PC-9 (cell line): ENCODE measurements at regions not wholly inside any gene's neighbourhood (a gene's known extent, or its start where the extent isn't known, plus 50 kb on each side); places are given as distances from the start of the nearest gene placed in this dataset.

Source experiments
- BruUV-seq: library from RNA; stranded (reverse); fragments of 400-500 nt; replicated peaks from 2 replicates; lab custom pipeline; 2021; lab: Mats Ljungman, UMichigan
- CTCF ChIA-PET: fragments of 300-600 bp; sonication (Branson Sonifier 250); formaldehyde crosslinking; loops from one replicate; lab custom pipeline; 2022; ENCODE audit warnings: antibody characterized with exemption; lab: Charles Lee
- POLR2A ChIA-PET: fragments of 300-600 bp; sonication (Branson Sonifier 250); formaldehyde crosslinking; loops from one replicate; lab custom pipeline; 2022; ENCODE audit warnings: antibody characterized with exemption; ENCODE audit not compliant: unreplicated experiment; lab: Charles Lee
- DNase-seq, 2 experiments: peaks; one replicate each; pipeline versions ENCODE4 v3.0.0 to v3.0.0-alpha.2; 2015 to 2022; ENCODE audit warnings: mixed read lengths in 1 of 2
- H2AFZ ChIP-seq: fragments of 200-600 bp; sonication (generic); 2 replicates; pipeline ENCODE4 v1.8.1; 2017; ENCODE audit warnings: antibody characterized with exemption
- H3F3A ChIP-seq: fragments of 200-600 bp; sonication (generic); 2 replicates; pipeline ENCODE4 v1.8.1; 2017; ENCODE audit warnings: antibody characterized with exemption, mild to moderate bottlenecking, low read depth; ENCODE audit not compliant: insufficient read depth
- H3K27ac ChIP-seq: fragments of 200-600 bp; sonication (generic); 2 replicates; pipeline ENCODE4 v1.6.1; 2016; ENCODE audit warnings: mixed run types
- H3K27me3 ChIP-seq: fragments of 200-600 bp; sonication (generic); 2 replicates; pipeline ENCODE4 v1.6.1; 2016; ENCODE audit warnings: low read depth, mixed run types; ENCODE audit not compliant: insufficient read depth
- H3K36me3 ChIP-seq: fragments of 200-600 bp; sonication (generic); 2 replicates; pipeline ENCODE4 v1.6.1; 2016; ENCODE audit warnings: low read depth, mixed run types
- H3K4me1 ChIP-seq: fragments of 200-600 bp; sonication (generic); replicated peaks from 2 replicates; pipeline ENCODE4 v1.6.1; 2016; ENCODE audit warnings: mixed run types; ENCODE audit not compliant: insufficient read depth
- H3K4me2 ChIP-seq: fragments of 200-600 bp; sonication (generic); 2 replicates; pipeline ENCODE4 v1.6.1; 2017; ENCODE audit warnings: mixed run types
- H3K4me3 ChIP-seq: fragments of 200-600 bp; sonication (generic); 2 replicates; pipeline ENCODE4 v1.6.1; 2016; ENCODE audit warnings: mixed run types
- H3K79me2 ChIP-seq: fragments of 200-600 bp; sonication (generic); 2 replicates; pipeline ENCODE4 v1.6.1; 2017; ENCODE audit warnings: low read depth, mixed run types
- H3K9me2 ChIP-seq: fragments of 200-600 bp; sonication (generic); 2 replicates; pipeline ENCODE4 v1.8.1; 2017; ENCODE audit warnings: mild to moderate bottlenecking; ENCODE audit not compliant: insufficient read depth
- H3K9me3 ChIP-seq: fragments of 200-600 bp; sonication (generic); 2 replicates; pipeline ENCODE4 v1.8.1; 2016; ENCODE audit warnings: low read depth; ENCODE audit not compliant: insufficient read depth
- H4K20me1 ChIP-seq: fragments of 200-600 bp; sonication (generic); 2 replicates; pipeline ENCODE4 v1.8.1; 2017; ENCODE audit not compliant: insufficient read depth
- EZH2 ChIP-seq: fragments of 200-600 bp; sonication (generic); IDR thresholded peaks from 2 replicates; pipeline ENCODE4 v1.8.0; 2017; ENCODE audit warnings: antibody characterized with exemption, low read depth
- intact Hi-C: fragments of 100-400 bp; cut with micrococcal nuclease; formaldehyde crosslinking; loops from one replicate; pipeline ENCODE4 v1.10.0; 2022; ENCODE audit not compliant: unreplicated experiment
- TF ChIP-seq, protein P1 (sequence below): fragments of 200-600 bp; sonication (generic); conservative IDR thresholded peaks from 2 replicates; pipeline ENCODE4 v1.6.1; 2017; ENCODE audit warnings: mixed run types, antibody characterized with exemption, mild to moderate bottlenecking, moderate library complexity

DNA sequence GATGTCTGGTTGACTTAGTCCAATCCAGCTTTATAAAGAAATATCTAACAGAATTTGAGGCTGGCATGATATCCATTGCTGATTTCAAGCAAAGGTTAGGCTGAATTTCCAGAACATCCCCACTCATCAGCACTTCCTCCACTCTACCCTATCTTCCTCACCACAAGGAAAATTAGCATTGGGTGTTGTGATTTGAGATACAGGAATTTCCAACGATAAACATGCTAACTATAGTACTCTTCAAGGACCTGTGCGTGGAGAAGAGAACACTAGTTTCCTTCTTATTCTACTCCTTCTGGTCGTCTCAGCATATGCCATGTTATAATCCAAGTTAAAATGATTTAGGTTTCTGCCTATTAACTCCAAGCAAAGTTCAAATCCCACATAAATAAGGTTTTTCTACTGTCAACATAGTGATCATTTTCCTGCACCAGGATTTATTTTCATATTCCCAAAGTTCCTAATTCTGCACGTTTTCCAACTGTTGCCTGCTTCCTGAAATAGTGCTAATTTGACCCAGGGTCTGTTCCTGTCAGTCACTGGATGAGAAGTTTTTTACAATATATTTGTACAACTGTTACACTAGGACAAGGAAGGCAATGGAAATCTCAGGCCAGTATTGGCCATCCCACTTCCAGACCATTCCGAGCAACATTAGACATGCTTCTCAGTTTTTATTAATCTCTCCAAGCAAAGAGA, 177.6 kb upstream of the EDNRA start:
- Histone ChIP-seq H3K79me2 (no peaks in the 10 kb centered on the region), H3K27ac (no peak overlapping the region), H3K36me3 (no peaks in the 10 kb centered on the region), H3K4me2 (no peak overlapping the region), H3K27me3 (no peaks in the 10 kb centered on the region), H3K4me1 (peaks cover 13% of the 10 kb centered on the region; the same call in 1 of the 2 replicates), H3K9me3 (no peaks in the 10 kb centered on the region), H2AFZ (no peak overlapping the region), H3F3A (no peaks in the 10 kb centered on the region), H4K20me1 (no peaks in the 10 kb centered on the region), H3K4me3 (no peak overlapping the region), H3K9me2 (no peaks in the 10 kb centered on the region)
- BruUV-seq: no TSS peak
- DNase-seq: no peak
- ChIA-PET CTCF (no interaction called here), POLR2A (interaction anchor here (0.5 kb wide), 1 partner anchor 1145 kb away, joined by 3 read pairs; no protein-coding TSS in a partner anchor)
- TF ChIP-seq, protein P1, sequence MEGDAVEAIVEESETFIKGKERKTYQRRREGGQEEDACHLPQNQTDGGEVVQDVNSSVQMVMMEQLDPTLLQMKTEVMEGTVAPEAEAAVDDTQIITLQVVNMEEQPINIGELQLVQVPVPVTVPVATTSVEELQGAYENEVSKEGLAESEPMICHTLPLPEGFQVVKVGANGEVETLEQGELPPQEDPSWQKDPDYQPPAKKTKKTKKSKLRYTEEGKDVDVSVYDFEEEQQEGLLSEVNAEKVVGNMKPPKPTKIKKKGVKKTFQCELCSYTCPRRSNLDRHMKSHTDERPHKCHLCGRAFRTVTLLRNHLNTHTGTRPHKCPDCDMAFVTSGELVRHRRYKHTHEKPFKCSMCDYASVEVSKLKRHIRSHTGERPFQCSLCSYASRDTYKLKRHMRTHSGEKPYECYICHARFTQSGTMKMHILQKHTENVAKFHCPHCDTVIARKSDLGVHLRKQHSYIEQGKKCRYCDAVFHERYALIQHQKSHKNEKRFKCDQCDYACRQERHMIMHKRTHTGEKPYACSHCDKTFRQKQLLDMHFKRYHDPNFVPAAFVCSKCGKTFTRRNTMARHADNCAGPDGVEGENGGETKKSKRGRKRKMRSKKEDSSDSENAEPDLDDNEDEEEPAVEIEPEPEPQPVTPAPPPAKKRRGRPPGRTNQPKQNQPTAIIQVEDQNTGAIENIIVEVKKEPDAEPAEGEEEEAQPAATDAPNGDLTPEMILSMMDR: no peak
- no peak for TF ChIP-seq EZH2
- intact Hi-C loops: no loop called here

DNA sequence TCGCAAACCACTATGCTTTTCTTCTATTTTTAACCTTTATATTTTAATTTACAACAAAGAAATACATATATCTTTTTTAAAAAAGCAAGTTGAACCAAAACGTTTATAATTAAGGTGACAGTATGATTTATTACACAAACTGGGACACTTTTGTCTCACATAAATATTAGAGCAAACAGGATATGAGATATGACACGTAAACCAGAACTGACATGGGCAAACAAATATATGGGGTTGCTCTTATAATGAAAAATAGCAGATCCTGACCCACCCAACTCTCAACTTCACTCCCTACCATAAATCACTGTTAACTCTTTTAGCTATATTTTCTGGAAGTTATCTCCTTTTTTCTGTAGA, 177.0 kb upstream of the EDNRA start:
- no peak overlapping the region for H3K4me2 ChIP-seq
- no peaks in the 10 kb centered on the region for H3K36me3 ChIP-seq
- no peak overlapping the region for H3K4me3 ChIP-seq
- H2AFZ ChIP-seq: no peak overlapping the region
- H3K9me3 ChIP-seq: no peaks in the 10 kb centered on the region
- ChIA-PET CTCF (no interaction called here), POLR2A (no interaction called here)
- TF ChIP-seq EZH2: no peak
- TF ChIP-seq, protein P1: no peak
- H3K4me1 ChIP-seq: peaks cover 9% of the 10 kb centered on the region; the same call in 1 of the 2 replicates
- no TSS peak for BruUV-seq
- intact Hi-C loops: no loop called here
- H4K20me1 ChIP-seq: no peaks in the 10 kb centered on the region
- no peaks in the 10 kb centered on the region for H3K79me2 ChIP-seq
- no peak overlapping the region for H3K27ac ChIP-seq
- H3K27me3 ChIP-seq: no peaks in the 10 kb centered on the region
- DNase-seq: no peak
- no peaks in the 10 kb centered on the region for H3F3A ChIP-seq
- no peaks in the 10 kb centered on the region for H3K9me2 ChIP-seq

DNA sequence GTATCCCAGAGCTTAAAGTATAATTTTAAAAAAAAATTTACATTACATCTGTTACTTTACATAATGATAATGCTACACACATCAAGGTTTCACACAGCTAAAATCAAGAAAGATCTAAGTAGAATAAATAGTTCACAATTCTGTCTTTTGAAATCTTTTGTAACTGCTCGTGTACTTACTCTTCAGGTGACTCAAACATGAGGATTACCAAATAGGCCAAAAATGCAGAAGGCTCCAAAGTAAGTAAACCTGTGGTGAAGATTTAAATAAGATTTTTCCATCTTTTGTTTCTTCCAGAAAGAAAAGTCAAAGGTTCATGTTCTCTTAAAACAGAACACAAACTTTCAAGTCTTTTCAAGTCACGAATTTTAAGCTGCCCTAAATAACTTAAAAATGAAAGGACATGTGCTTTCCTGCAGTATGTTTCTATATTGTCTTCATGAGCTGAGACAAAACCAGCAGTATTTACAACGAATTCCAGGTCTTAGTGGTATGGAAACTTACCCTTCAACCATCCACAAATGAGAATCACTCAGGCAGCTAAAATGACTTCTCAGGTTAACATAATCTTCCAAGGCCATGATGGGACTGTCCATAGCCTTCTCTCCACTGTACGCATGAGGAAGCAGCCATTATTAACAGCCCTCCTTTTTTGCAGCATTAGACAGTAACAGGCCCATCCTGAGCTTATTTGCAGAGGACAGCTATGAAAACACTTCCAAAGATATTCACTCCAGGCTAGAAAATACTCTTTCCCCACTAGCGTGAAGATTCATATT, 172.8 kb upstream of the EDNRA start:
- POLR2A ChIA-PET: no interaction called here
- no peak overlapping the region for H2AFZ ChIP-seq
- H3K79me2 ChIP-seq: no peaks in the 10 kb centered on the region
- no peak for DNase-seq
- H3K4me3 ChIP-seq: no peak overlapping the region
- H3K9me3 ChIP-seq: no peaks in the 10 kb centered on the region
- no peak overlapping the region for H3K27ac ChIP-seq
- no peaks in the 10 kb centered on the region for H4K20me1 ChIP-seq
- no peaks in the 10 kb centered on the region for H3K9me2 ChIP-seq
- BruUV-seq: no TSS peak
- H3K36me3 ChIP-seq: no peaks in the 10 kb centered on the region
- H3F3A ChIP-seq: no peaks in the 10 kb centered on the region
- CTCF ChIA-PET: no interaction called here
- no peaks in the 10 kb centered on the region for H3K4me1 ChIP-seq
- H3K4me2 ChIP-seq: no peak overlapping the region
- no peak for TF ChIP-seq EZH2
- TF ChIP-seq, protein P1: no peak
- intact Hi-C loops: no loop called here
- H3K27me3 ChIP-seq: no peaks in the 10 kb centered on the region
